GM23338 (cell line): ENCODE measurements at regions not wholly inside any gene's neighbourhood (a gene's known extent, or its start where the extent isn't known, plus 50 kb on each side); places are given as distances from the start of the nearest gene placed in this dataset.

Experiments
- ATAC-seq: fragments of 200-7000 bp; cut with Tn5 transposase; 3 replicates; pipeline ENCODE4 v1.9.1; 2020
- DNase-seq: peaks from one replicate; pipeline ENCODE4 v3.0.0-alpha.2; 2015; ENCODE audit warnings: low spot score
- H2AFZ ChIP-seq: fragments of 200-600 bp; sonication (generic); 2 replicates; pipeline ENCODE4 v1.8.0; 2016; ENCODE audit warnings: antibody characterized with exemption, mild to moderate bottlenecking, moderate library complexity
- H3F3A ChIP-seq: fragments of 200-600 bp; sonication (generic); replicated peaks from 2 replicates; pipeline ENCODE4 v1.8.0; 2017; ENCODE audit warnings: antibody characterized with exemption, mixed run types, low read depth
- H3K27ac ChIP-seq: fragments of 200-600 bp; sonication (generic); 2 replicates; pipeline ENCODE4 v1.6.1; 2016; ENCODE audit warnings: low read depth
- H3K27me3 ChIP-seq: fragments of 200-600 bp; sonication (generic); 2 replicates; pipeline ENCODE4 v1.8.0; 2016; ENCODE audit warnings: mild to moderate bottlenecking, mixed run types, moderate library complexity; ENCODE audit not compliant: insufficient read depth
- H3K36me3 ChIP-seq: fragments of 200-600 bp; sonication (generic); 2 replicates; pipeline ENCODE4 v1.8.0; 2016; ENCODE audit warnings: mild to moderate bottlenecking; ENCODE audit not compliant: insufficient read depth
- H3K4me1 ChIP-seq: fragments of 200-600 bp; sonication (generic); 2 replicates; pipeline ENCODE4 v1.8.0; 2016; ENCODE audit warnings: mild to moderate bottlenecking, moderate library complexity; ENCODE audit not compliant: insufficient read depth
- H3K4me2 ChIP-seq: fragments of 200-600 bp; sonication (generic); 2 replicates; pipeline ENCODE4 v1.7.1; 2017; ENCODE audit warnings: mixed run types
- H3K4me3 ChIP-seq: fragments of 200-600 bp; sonication (generic); 2 replicates; pipeline ENCODE4 v1.6.1; 2016; ENCODE audit warnings: mixed run types
- H3K79me2 ChIP-seq: fragments of 200-600 bp; sonication (generic); replicated peaks from 2 replicates; pipeline ENCODE4 v1.8.0; 2017; ENCODE audit warnings: mild to moderate bottlenecking; ENCODE audit not compliant: insufficient read depth
- H3K9me2 ChIP-seq: fragments of 200-600 bp; sonication (generic); 2 replicates; pipeline ENCODE4 v1.8.0; 2017; ENCODE audit not compliant: insufficient read depth
- H4K20me1 ChIP-seq: fragments of 200-600 bp; sonication (generic); replicated peaks from 2 replicates; pipeline ENCODE4 v1.8.0; 2017; ENCODE audit warnings: mild to moderate bottlenecking; ENCODE audit not compliant: insufficient read depth
- H3K27ac Mint-ChIP-seq: 2 replicates; pipeline ENCODE4 v1.8.0; 2020; ENCODE audit warnings: inconsistent platforms, mild to moderate bottlenecking, moderate library complexity, mixed read lengths
- H3K27me3 Mint-ChIP-seq: 3 replicates; pipeline ENCODE4 v1.8.0; 2022; ENCODE audit warnings: low read depth, mild to moderate bottlenecking, moderate library complexity, mixed read lengths, inconsistent platforms; ENCODE audit not compliant: insufficient read depth, poor library complexity
- H3K36me3 Mint-ChIP-seq: 3 replicates; pipeline ENCODE4 v1.8.0; 2021; ENCODE audit warnings: low read depth, mild to moderate bottlenecking, inconsistent platforms, moderate library complexity, mixed read lengths
- H3K4me1 Mint-ChIP-seq: 3 replicates; pipeline ENCODE4 v1.8.0; 2020; ENCODE audit warnings: mild to moderate bottlenecking, inconsistent platforms, mixed read lengths
- H3K4me3 Mint-ChIP-seq: 3 replicates; pipeline ENCODE4 v1.8.0; 2021; ENCODE audit warnings: moderate library complexity, mild to moderate bottlenecking, inconsistent platforms, mixed read lengths
- H3K9me3 Mint-ChIP-seq: 3 replicates; pipeline ENCODE4 v1.8.0; 2020; ENCODE audit warnings: moderate library complexity, mild to moderate bottlenecking, inconsistent platforms, mixed read lengths
- CREB1 ChIP-seq: fragments of 250-450 bp; sonication (Bioruptor Pico); IDR thresholded peaks from 2 replicates; pipeline ENCODE4 v1.5.0; 2020; ENCODE audit warnings: low read depth, mild to moderate bottlenecking, moderate library complexity
- CTCF ChIP-seq, 2 experiments: fragments of 200-600 bp in 1 of 2; sonication (generic) in 1 of 2; conservative IDR thresholded peaks; 2 replicates each; pipeline versions ENCODE4 v1.5.1 to v1.6.1; 2016 to 2017; ENCODE audit warnings: antibody characterized with exemption in 2 of 2, low read depth in 2 of 2, mild to moderate bottlenecking in 2 of 2, moderate library complexity in 1 of 2
- ETS1 ChIP-seq: IDR thresholded peaks from 2 replicates; pipeline ENCODE4 v1.6.1; 2016; ENCODE audit warnings: antibody characterized with exemption
- EZH2phosphoT487 ChIP-seq: fragments of 200-600 bp; sonication (generic); IDR thresholded peaks from one replicate; pipeline ENCODE4 v1.8.1; 2018; ENCODE audit warnings: antibody characterized with exemption; ENCODE audit not compliant: unreplicated experiment
- JUNB ChIP-seq: IDR thresholded peaks from one replicate; pipeline ENCODE4 v1.6.1; 2016; ENCODE audit warnings: antibody characterized with exemption; ENCODE audit not compliant: unreplicated experiment
- NANOG ChIP-seq: IDR thresholded peaks from 2 replicates; pipeline ENCODE4 v1.6.1; 2016; ENCODE audit warnings: antibody characterized with exemption, borderline replicate concordance
- POLR2AphosphoS5 ChIP-seq: IDR thresholded peaks from 2 replicates; pipeline ENCODE4 v1.6.1; 2016; ENCODE audit warnings: antibody characterized with exemption, low read depth
- STAT1 ChIP-seq: IDR thresholded peaks from one replicate; pipeline ENCODE4 v1.6.1; 2016; ENCODE audit warnings: antibody characterized with exemption; ENCODE audit not compliant: unreplicated experiment
- ZNF114 ChIP-seq: fragments of 250-450 bp; sonication (Bioruptor Pico); IDR thresholded peaks from 2 replicates; pipeline ENCODE4 v1.5.0; 2020; ENCODE audit warnings: mild to moderate bottlenecking, moderate library complexity
- ZNF331 ChIP-seq: fragments of 250-450 bp; sonication (Bioruptor Pico); IDR thresholded peaks from 2 replicates; pipeline ENCODE4 v1.5.0; 2020; ENCODE audit warnings: low read depth, mild to moderate bottlenecking, moderate library complexity

GRCh38 chr20:16216914-16217230 is 356.4 kb downstream of the KIF16B start:
- Mint-ChIP-seq H3K4me3 (no peak overlapping the region), H3K36me3 (peaks cover 3% of the 10 kb centered on the region; the same call in 1 of the 3 replicates), H3K9me3 (peaks cover 4% of the 10 kb centered on the region; the same call in 2 of the 3 replicates), H3K27ac (no peak overlapping the region), H3K4me1 (peaks cover 11% of the 10 kb centered on the region), H3K27me3 (peaks cover 3% of the 10 kb centered on the region)
- DNase-seq (no peak), ATAC-seq (no peak)
- TF ChIP-seq ETS1 (no peak), CREB1 (CRISPR knock-in tag) (no peak), POLR2AphosphoS5 (no peak), NANOG (no peak), EZH2phosphoT487 (no peak), JUNB (no peak), STAT1 (no peak), ZNF331 (CRISPR knock-in tag) (no peak), CTCF (conservative IDR thresholded peaks at IDR 0.05; ENCODE audit: low read depth in 2 of 2) (no peak), ZNF114 (no peak)
- Histone ChIP-seq H3K79me2 (no peaks in the 10 kb centered on the region), H3K27me3 (no peaks in the 10 kb centered on the region), H2AFZ (no peak overlapping the region), H3K4me1 (peaks cover 7% of the 10 kb centered on the region), H3K4me3 (no peak overlapping the region), H3K9me2 (0 out of 2 replicates have a peak, but pooled peaks cover 17% of the 10 kb centered on the region), H4K20me1 (no peaks in the 10 kb centered on the region), H3K4me2 (no peak overlapping the region), H3K36me3 (no peaks in the 10 kb centered on the region), H3F3A (no peaks in the 10 kb centered on the region), H3K27ac (no peak overlapping the region)

- Mint-ChIP-seq H3K4me3 (no peak overlapping the region), H3K4me1 (peaks cover 11% of the 10 kb centered on the region), H3K27ac (no peak overlapping the region), H3K36me3 (peaks cover 3% of the 10 kb centered on the region; the same call in 1 of the 3 replicates), H3K27me3 (peaks cover 3% of the 10 kb centered on the region), H3K9me3 (peaks cover 4% of the 10 kb centered on the region; the same call in 2 of the 3 replicates)
- no peak overlapping the region for H3K27ac ChIP-seq
- H3K27me3 ChIP-seq = no peaks in the 10 kb centered on the region
- no peak overlapping the region for H2AFZ ChIP-seq
- H4K20me1 ChIP-seq = no peaks in the 10 kb centered on the region
- DNase-seq = no peak
- no peak overlapping the region for H3K4me3 ChIP-seq
- 0 out of 2 replicates have a peak, but pooled peaks cover 17% of the 10 kb centered on the region for H3K9me2 ChIP-seq
- no peaks in the 10 kb centered on the region for H3K79me2 ChIP-seq
- ATAC-seq = no peak
- no peaks in the 10 kb centered on the region for H3K36me3 ChIP-seq
- H3K4me2 ChIP-seq = no peak overlapping the region
- H3F3A ChIP-seq = no peaks in the 10 kb centered on the region
- peaks cover 7% of the 10 kb centered on the region for H3K4me1 ChIP-seq
- no peak for TF ChIP-seq NANOG
- TF ChIP-seq CTCF (conservative IDR thresholded peaks at IDR 0.05; ENCODE audit: low read depth in 2 of 2) = no peak
- TF ChIP-seq EZH2phosphoT487 = no peak
- no peak for TF ChIP-seq CREB1 (CRISPR knock-in tag)
- TF ChIP-seq POLR2AphosphoS5 = no peak
- TF ChIP-seq ZNF114 = no peak
- TF ChIP-seq STAT1 = no peak
These were observed 356.9 kb downstream of the KIF16B start for GRCh38 chr20:16216227-16216913.
